HEK293T (cell line): ENCODE measurements at regions not wholly inside any gene's neighbourhood (a gene's known extent, or its start where the extent isn't known, plus 50 kb on each side); places are given as distances from the start of the nearest gene placed in this dataset.

Experiments
- ARNT ChIP-seq: fragments of 450-650 bp; IDR thresholded peaks from 2 replicates; pipeline ENCODE4 v1.6.1; 2017; ENCODE audit warnings: mild to moderate bottlenecking
- BHLHE40 ChIP-seq: fragments of 450-650 bp; IDR thresholded peaks from 2 replicates; pipeline ENCODE4 v1.6.1; 2016; ENCODE audit warnings: mild to moderate bottlenecking, moderate library complexity, borderline replicate concordance
- CTBP1 ChIP-seq: fragments of 450-650 bp; IDR thresholded peaks from 2 replicates; pipeline ENCODE4 v1.6.1; 2016; ENCODE audit warnings: borderline replicate concordance
- FOXA1 ChIP-seq: fragments of 450-650 bp; IDR thresholded peaks from 2 replicates; pipeline ENCODE4 v1.6.1; 2016; ENCODE audit warnings: mild to moderate bottlenecking
- FOXM1 ChIP-seq: fragments of 450-650 bp; IDR thresholded peaks from 2 replicates; pipeline ENCODE4 v1.6.1; 2017; ENCODE audit warnings: mild to moderate bottlenecking, borderline replicate concordance
- HDGF ChIP-seq: fragments of 450-650 bp; IDR thresholded peaks from 2 replicates; pipeline ENCODE4 v1.6.1; 2017; ENCODE audit warnings: antibody characterized with exemption, borderline replicate concordance
- L3MBTL2 ChIP-seq: fragments of 450-650 bp; conservative IDR thresholded peaks from 2 replicates; pipeline ENCODE4 v1.6.1; 2016; ENCODE audit warnings: mild to moderate bottlenecking
- LEF1 ChIP-seq: fragments of 450-650 bp; IDR thresholded peaks from 2 replicates; pipeline ENCODE4 v1.6.1; 2017; ENCODE audit warnings: mild to moderate bottlenecking, borderline replicate concordance
- PKNOX1 ChIP-seq: fragments of 450-650 bp; IDR thresholded peaks from 2 replicates; pipeline ENCODE4 v1.6.1; 2016
- SP1 ChIP-seq: fragments of 450-650 bp; IDR thresholded peaks from 2 replicates; pipeline ENCODE4 v1.6.1; 2017
- SUZ12 ChIP-seq: fragments of 450-650 bp; IDR thresholded peaks from 2 replicates; pipeline ENCODE4 v1.6.1; 2016; ENCODE audit warnings: mild to moderate bottlenecking
- TARDBP ChIP-seq: fragments of 450-650 bp; IDR thresholded peaks from 2 replicates; pipeline ENCODE4 v1.6.1; 2016
- ZNF384 ChIP-seq: fragments of 450-650 bp; IDR thresholded peaks from 2 replicates; pipeline ENCODE4 v1.6.1; 2016

GRCh38 chr2:188032786-188033185 lies 258.9 kb upstream of the GULP1 start:
- TF ChIP-seq LEF1, result no peak
- no peak for TF ChIP-seq SP1
- no peak for TF ChIP-seq ZNF384
- no peak for TF ChIP-seq TARDBP
- TF ChIP-seq BHLHE40, result no peak
- TF ChIP-seq FOXM1, result no peak
- no peak for TF ChIP-seq L3MBTL2
- TF ChIP-seq FOXA1, result no peak
- TF ChIP-seq HDGF, result no peak
- TF ChIP-seq ARNT, result no peak
- TF ChIP-seq SUZ12, result no peak
- TF ChIP-seq CTBP1, result no peak
- no peak for TF ChIP-seq PKNOX1
